Skeletal muscle cell (primary cell): ENCODE measurements at regions not wholly inside any gene's neighbourhood (a gene's known extent, or its start where the extent isn't known, plus 50 kb on each side); places are given as distances from the start of the nearest gene placed in this dataset.

Experiments used
- DNase-seq: peaks from one replicate; pipeline ENCODE4 v3.0.0-alpha.2; 2010; ENCODE audit warnings: low read depth
- H3K4me3 ChIP-seq: 2 replicates; pipeline ENCODE4 v1.5.1; 2011; ENCODE audit warnings: low read depth, mild to moderate bottlenecking, control low read depth, low read length, moderate library complexity

GRCh38 chr1:163406772-163407171, 85.0 kb downstream of the NUF2 start:
- no peak for DNase-seq
- no peak overlapping the region for H3K4me3 ChIP-seq

DNA sequence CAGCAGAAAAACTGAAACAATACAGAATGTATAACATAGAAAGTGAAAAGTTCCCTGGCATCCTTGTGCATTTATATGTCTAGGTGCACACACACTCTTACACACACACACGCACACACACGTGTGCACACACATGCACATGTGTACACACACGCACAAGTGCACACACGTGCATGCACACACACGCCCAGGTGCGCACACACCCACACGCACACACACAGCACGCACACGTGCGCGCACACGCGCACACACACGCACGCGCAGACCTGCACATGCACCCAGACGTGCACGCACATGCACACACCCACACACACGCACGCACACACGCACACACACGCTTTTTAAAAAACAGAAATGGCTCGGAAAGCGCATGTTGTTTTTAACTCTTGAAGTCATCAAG, 86.5 kb downstream of the NUF2 start:
- DNase-seq = no peak
- H3K4me3 ChIP-seq = no peak overlapping the region

GRCh38 chr1:163410073-163410999, 88.6 kb downstream of the NUF2 start:
- H3K4me3 ChIP-seq = no peak overlapping the region
- peak; percentile 11 for DNase-seq

DNA sequence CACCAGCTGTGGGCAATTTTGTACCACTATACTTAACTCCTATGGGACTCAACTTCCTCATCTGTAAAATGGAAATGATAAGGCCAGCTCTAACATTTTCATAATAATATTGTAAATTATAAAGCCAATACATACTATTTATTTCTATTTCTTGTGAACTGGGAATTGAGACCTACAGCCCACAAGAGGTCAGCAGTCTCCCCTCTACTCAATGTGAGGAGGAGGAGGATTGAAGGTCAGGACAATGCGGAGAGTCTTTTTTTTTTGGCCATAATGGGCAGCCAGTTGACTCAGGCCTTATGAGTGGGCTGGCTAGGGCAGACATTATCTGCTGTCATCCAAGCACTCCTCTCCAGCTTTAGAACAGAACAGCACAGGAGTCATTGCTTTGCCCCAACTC, 90.5 kb downstream of the NUF2 start:
- no peak overlapping the region for H3K4me3 ChIP-seq

GRCh38 chr1:163414778-163415177, 93.0 kb downstream of the NUF2 start:
- H3K4me3 ChIP-seq = no peak overlapping the region
- DNase-seq = no peak

More for the DNA sequence above, 90.5 kb downstream of the NUF2 start:
- no peak for DNase-seq

- no peak overlapping the region for H3K4me3 ChIP-seq
- no peak for DNase-seq
Observed at GRCh38 chr1:163421701-163422100, 99.9 kb downstream of the NUF2 start.

DNA sequence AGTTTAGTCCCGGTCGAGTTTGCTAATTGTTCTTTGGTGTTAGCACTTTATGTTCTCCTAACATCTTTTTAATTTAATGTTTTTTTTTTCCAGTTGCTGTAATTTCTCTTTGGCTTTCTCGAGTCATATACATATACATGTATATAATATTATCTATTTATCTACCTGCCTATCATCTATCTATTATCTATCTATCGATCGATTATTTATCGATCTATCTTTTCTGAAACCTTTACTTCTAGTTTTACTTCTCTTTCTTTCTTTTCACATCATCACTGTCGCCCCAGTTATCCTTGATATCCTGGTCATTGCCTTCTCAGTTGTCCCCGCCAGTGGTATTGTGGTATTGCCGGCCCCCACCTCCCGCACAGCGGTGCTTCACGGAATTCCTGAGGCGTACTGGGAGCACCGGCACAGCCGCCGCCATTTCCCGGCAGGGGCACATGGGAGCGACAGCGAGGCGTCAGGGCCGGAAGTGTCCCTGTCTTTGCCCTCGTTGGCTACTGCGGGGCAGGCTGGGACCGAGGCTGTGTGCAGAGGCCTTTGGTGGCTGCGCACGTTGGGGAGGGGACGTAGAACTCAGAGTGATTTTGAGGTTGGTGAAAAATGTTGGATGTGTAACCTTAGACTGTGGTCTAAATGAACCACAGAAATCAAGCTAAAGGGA, 101.1 kb downstream of the NUF2 start:
- H3K4me3 ChIP-seq = no peak overlapping the region
- no peak for DNase-seq

- no peak for DNase-seq
Observed at GRCh38 chr1:163426505-163427251, 104.9 kb downstream of the NUF2 start.

DNA sequence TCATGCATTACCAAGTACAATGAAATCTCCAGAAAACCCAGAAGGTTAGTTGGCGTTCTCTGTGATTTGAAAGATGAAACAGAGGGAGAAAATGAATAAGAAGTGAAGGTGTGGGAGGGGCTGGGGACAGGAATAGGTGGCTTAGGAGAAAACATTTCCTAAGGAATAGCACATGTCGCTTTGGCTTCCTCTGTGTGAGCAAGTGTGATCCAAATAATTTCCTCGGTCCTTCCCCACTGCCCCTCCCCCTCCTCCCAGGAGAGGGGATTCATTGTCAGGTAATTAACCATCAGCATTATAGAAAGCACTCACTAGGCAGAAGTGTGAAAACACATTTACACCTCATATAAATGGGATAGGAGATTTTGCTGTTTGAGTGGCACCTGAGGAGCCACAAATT, 105.5 kb downstream of the NUF2 start:
- no peak overlapping the region for H3K4me3 ChIP-seq
- DNase-seq = no peak

More at GRCh38 chr1:163426505-163427251, 104.9 kb downstream of the NUF2 start:
- no peak overlapping the region for H3K4me3 ChIP-seq

DNA sequence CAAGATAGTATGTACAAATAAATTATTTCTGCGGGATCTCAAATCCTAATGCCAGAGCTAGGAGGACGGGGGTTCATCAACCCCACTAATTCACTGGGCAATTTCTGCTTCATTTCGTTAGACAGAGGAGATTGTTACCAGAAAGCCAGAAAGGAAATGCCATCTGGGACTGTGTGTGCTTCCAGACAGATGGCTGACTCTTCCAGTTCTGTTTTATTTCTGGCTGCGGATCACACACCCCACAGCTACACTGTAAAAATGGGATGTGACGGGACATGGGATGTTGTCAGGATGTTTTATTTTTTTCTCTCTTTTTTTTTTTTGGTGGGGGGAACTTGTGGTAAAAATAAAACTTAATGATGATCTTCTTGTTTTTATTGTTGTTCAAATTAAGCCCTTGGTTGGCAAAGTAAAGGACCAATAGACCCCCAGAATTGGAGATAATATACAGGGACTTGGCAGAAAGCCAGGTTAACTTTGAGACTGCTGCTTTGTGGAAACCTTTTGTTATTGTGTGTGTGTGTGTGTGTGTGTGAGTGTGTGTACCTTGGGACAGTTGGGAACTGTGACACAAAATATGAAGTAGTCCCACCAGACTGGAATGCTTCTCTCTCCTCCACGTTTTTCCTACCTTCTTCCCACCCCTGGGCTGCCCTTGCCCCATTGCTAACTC, 114.5 kb downstream of the NUF2 start:
- H3K4me3 ChIP-seq = no peak overlapping the region
- no peak for DNase-seq

DNA sequence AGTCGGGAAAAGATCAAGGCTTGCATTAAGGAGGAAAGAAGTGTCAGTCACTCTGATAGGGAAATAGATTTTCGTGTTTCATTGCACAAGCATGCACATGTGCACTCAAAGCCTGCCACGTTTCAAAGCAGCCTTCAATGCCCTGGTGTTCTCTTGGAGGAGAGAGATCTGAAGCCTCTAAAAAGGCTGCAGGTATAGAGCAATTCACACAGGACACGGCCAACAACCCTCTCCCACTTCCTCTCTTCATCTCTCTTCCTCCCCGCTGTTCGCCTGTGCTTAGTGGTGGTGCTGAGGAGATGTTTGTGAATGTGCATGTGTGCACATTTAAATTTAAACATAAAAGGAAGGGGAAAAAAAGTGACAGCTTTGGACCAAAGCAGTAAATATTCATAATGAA, 117.7 kb downstream of the NUF2 start:
- H3K4me3 ChIP-seq = no peak overlapping the region
- no peak for DNase-seq

- H3K4me3 ChIP-seq = no peak overlapping the region
- no peak for DNase-seq
Observed at GRCh38 chr1:163440090-163440489, 118.3 kb downstream of the NUF2 start.

GRCh38 chr1:163442231-163442879, 120.6 kb downstream of the NUF2 start:
- no peak for DNase-seq
- H3K4me3 ChIP-seq = no peak overlapping the region

DNA sequence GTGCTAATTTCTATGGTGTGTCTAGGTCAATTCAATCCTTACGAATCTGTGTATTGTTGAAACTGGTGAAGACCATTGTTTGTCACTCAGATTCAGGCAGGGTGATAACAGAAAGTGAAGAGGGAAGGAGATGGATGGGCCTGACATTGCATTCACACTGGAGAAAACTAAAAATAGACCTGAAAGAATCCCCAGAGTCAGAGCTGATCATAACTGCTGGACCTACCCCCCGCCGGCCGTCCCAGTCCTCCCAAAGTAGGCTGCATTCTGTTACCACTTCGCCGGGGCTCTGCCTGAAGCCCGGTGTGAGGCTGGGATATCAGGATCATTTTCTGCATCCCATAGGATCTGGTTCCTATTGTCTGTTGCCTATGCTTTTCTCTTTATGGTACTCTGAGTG, 121.1 kb downstream of the NUF2 start:
- no peak overlapping the region for H3K4me3 ChIP-seq
- no peak for DNase-seq

DNA sequence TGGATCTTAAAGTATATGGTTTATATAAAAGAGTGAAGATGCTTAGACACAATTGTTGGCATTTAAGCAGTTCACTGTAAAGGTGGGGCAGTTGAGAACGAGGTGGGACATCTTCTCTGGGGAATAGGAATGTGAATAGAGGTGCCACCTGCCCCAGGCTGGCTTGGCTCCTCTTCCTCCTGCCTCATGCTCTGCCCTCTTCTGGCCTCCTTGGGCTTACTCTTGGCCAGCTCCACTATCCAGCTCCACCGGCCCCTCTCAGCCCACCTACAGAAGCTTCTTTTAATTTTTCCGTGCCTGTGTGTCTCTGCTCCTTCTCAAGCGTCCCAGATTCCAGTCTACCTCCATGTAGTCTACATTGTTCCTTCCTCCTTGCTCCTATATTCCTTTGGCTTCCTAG, 122.1 kb downstream of the NUF2 start:
- no peak for DNase-seq
- no peak overlapping the region for H3K4me3 ChIP-seq

DNA sequence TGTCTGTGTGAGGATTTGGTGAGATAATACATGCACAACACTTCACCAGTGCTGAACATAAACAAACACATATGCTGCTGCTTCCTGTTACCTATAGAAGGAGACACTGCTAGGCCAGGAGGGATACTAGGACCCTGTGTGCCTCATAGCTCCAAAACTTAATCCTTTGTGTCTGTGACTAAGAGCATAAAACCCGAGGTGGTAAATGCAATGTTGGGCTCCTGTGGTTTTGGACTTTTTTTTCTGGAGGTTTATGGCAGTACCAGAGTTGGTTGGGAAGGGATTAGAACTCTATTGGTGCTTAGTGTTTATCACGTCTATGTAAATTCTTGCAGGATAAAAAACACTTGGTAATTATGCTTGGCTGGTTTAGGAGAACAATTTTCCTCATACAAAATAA, 122.9 kb downstream of the NUF2 start:
- DNase-seq = no peak

DNA sequence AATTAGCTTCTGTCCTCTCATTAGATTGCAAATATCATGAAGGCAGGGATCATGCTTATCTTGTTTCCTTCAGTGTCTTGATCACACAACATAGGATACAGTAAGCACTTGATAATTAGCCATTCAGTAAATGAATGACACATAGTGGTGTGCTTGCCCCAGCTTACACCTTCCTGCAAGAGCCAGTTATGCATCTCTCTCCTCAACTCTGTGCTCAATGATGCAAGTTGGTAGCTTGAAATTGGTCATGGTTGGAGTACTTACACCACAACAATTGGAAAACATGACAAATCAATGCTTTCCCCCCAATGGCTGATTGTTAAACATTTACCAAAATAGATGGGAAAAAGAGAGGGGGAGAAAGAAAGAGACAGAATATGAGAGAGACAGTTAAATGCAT, 129.2 kb downstream of the NUF2 start:
- DNase-seq = no peak
- H3K4me3 ChIP-seq = no peak overlapping the region

More for the DNA sequence above, 122.9 kb downstream of the NUF2 start:
- no peak overlapping the region for H3K4me3 ChIP-seq

GRCh38 chr1:163459539-163459938, 137.8 kb downstream of the NUF2 start:
- H3K4me3 ChIP-seq = no peak overlapping the region
- no peak for DNase-seq

DNA sequence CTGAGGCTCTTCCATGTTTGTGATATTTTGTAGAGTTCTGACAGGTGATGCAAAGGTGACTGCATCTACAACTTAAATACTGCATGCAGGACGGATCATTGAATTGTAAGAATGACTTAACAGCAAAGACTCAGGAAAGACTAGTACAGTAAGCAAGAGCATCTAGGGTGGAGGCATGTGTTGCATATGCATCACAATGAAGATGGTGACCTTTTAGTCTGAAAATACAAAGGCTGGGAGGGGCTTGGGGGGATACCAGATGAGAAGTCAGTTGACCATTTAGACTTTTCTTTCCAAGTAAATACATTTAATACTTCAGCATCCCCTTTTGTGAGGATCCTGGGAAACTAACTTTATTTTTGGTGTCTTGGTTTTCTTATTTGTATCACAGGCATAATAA, 145.5 kb downstream of the NUF2 start:
- no peak overlapping the region for H3K4me3 ChIP-seq
- no peak for DNase-seq
